Endodermal cell (in vitro differentiated cells): ENCODE measurements at regions not wholly inside any gene's neighbourhood (a gene's known extent, or its start where the extent isn't known, plus 50 kb on each side); places are given as distances from the start of the nearest gene placed in this dataset.
A peak's percentile ranks its signal among the peaks of the same experiment; 100 is the strongest.

ENCODE experiments used
- DNase-seq: peaks from one replicate; pipeline ENCODE4 v3.0.0-alpha.2; 2017
- H3K27ac ChIP-seq: 2 replicates; pipeline ENCODE4 v1.5.1; 2013; ENCODE audit warnings: mild to moderate bottlenecking, low read depth, low read length, moderate library complexity
- H3K27me3 ChIP-seq: 2 replicates; pipeline ENCODE4 v1.6.1; 2013; ENCODE audit warnings: mild to moderate bottlenecking, low read length, moderate library complexity; ENCODE audit not compliant: insufficient read depth, control insufficient read depth, poor library complexity, severe bottlenecking
- H3K36me3 ChIP-seq: 2 replicates; pipeline ENCODE4 v1.7.0; 2013; ENCODE audit warnings: mild to moderate bottlenecking, low read length, moderate library complexity; ENCODE audit not compliant: control insufficient read depth, insufficient read depth
- H3K4me1 ChIP-seq: one replicate; pipeline ENCODE4 v1.7.0; 2013; ENCODE audit warnings: low read length; ENCODE audit not compliant: control insufficient read depth, insufficient read depth
- H3K4me3 ChIP-seq: 2 replicates; pipeline ENCODE4 v1.5.1; 2013; ENCODE audit warnings: mild to moderate bottlenecking, low read length, moderate library complexity
- H3K9ac ChIP-seq: 2 replicates; pipeline ENCODE4 v1.6.1; 2013; ENCODE audit warnings: mild to moderate bottlenecking, low read length, moderate library complexity; ENCODE audit not compliant: poor library complexity, severe bottlenecking; ENCODE audit errors: extremely low read depth
- H3K9me3 ChIP-seq: 2 replicates; pipeline ENCODE4 v1.6.1; 2013; ENCODE audit warnings: mild to moderate bottlenecking, low read length, moderate library complexity; ENCODE audit not compliant: control insufficient read depth
- H3K27ac Mint-ChIP-seq: 2 replicates; pipeline ENCODE4 v1.8.0; 2020; ENCODE audit warnings: mixed read lengths
- H3K27me3 Mint-ChIP-seq: 2 replicates; pipeline ENCODE4 v1.8.0; 2021; ENCODE audit warnings: mild to moderate bottlenecking, mixed read lengths; ENCODE audit not compliant: insufficient read depth
- H3K36me3 Mint-ChIP-seq: 2 replicates; pipeline ENCODE4 v1.8.0; 2020; ENCODE audit warnings: low read depth, mixed read lengths
- H3K4me1 Mint-ChIP-seq: 2 replicates; pipeline ENCODE4 v1.8.0; 2020; ENCODE audit warnings: mixed read lengths
- H3K4me3 Mint-ChIP-seq: 2 replicates; pipeline ENCODE4 v1.8.0; 2020; ENCODE audit warnings: mild to moderate bottlenecking, moderate library complexity, mixed read lengths
- H3K9me3 Mint-ChIP-seq: 2 replicates; pipeline ENCODE4 v1.8.0; 2020; ENCODE audit warnings: mild to moderate bottlenecking, mixed read lengths
- CTCF ChIP-seq: fragments of 200-600 bp; sonication (generic); conservative IDR thresholded peaks from 2 replicates; pipeline ENCODE4 v1.5.0; 2021; ENCODE audit warnings: antibody characterized with exemption, mild to moderate bottlenecking
- WGBS, 2 experiments: methylation state at CpG; one replicate each; pipeline versions ENCODE4 v1.1.5 to v1.1.7; 2013; ENCODE audit warnings: missing lambda C conversion rate in 2 of 2, mixed read lengths in 1 of 2; ENCODE audit not compliant: insufficient coverage in 1 of 2, insufficient read length in 1 of 2; 5-methylcytosine and 5-hydroxymethylcytosine counted together

- H3K4me1 ChIP-seq: peaks cover 10% of the 10 kb centered on the region
- H3K4me3 ChIP-seq: no peak overlapping the region
- Mint-ChIP-seq H3K4me3 (no peak overlapping the region), H3K36me3 (no peaks in the 10 kb centered on the region), H3K9me3 (no peaks in the 10 kb centered on the region), H3K27ac (no peak overlapping the region), H3K27me3 (no peaks in the 10 kb centered on the region), H3K4me1 (peaks cover 33% of the 10 kb centered on the region)
- 97 to 100% methylated on average over 5 to 6 of the region's 6 CpGs for WGBS, 2 experiments
- peaks cover 4% of the 10 kb centered on the region for H3K9me3 ChIP-seq
- DNase-seq: no peak
- TF ChIP-seq CTCF: no peak
- no peaks in the 10 kb centered on the region for H3K27me3 ChIP-seq
- no peaks in the 10 kb centered on the region for H3K36me3 ChIP-seq
- H3K9ac ChIP-seq: no peak overlapping the region
- H3K27ac ChIP-seq: no peak overlapping the region
These were observed 177.6 kb upstream of the ANKRD55 start for GRCh38 chr5:56410696-56411095.

DNA sequence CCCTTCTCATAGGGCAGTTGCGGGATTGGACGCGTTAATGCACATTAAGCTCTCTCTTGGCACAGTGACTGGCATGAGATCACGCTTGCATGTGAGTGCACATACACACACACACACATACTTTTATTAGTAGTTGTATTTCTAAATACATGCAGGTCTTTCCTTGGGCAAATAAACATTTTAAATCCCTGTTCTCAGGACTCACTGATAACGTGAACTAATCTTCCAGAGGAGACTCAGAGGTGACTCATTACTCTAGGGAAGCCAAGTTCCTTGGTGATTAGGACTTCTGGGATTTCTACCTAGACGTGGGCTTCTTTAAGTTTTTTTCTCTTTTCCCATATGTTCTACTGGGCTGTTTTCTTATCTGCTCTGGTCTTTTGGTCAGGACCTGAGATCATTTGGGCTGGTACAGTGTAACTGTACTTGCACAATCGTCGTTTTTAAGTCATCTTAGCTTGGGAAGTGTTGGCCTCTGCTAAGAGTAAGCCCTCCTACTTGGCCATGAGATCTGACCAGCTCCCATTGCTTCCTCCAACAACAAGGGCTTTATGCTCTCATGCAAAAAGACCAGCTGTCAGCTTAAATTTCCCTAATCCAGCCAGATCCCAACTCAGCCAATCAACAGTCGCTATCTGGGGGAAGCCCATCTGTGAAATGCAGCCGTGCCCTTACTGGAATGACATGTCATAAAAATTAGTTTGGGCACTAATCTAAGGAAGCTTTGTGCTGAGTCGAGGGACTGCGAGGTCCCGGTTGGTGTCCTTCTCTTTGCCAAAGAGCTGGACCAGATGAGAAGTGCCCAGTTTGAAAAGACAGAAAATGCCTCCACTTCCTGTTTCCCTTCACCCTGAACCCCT is 176.4 kb upstream of the ANKRD55 start:
- Mint-ChIP-seq H3K9me3 (no peaks in the 10 kb centered on the region), H3K36me3 (no peaks in the 10 kb centered on the region), H3K4me3 (no peak overlapping the region), H3K27me3 (no peaks in the 10 kb centered on the region), H3K27ac (peak overlapping the region; percentile 60), H3K4me1 (peaks cover 43% of the 10 kb centered on the region)
- no peak overlapping the region for H3K9ac ChIP-seq
- H3K9me3 ChIP-seq: no peaks in the 10 kb centered on the region
- no peaks in the 10 kb centered on the region for H3K36me3 ChIP-seq
- peaks cover 14% of the 10 kb centered on the region for H3K4me1 ChIP-seq
- DNase-seq: no peak
- no peaks in the 10 kb centered on the region for H3K27me3 ChIP-seq
- 82 to 84% methylated on average over 8 to 13 of the region's 13 CpGs for WGBS, 2 experiments
- no peak for TF ChIP-seq CTCF
- H3K4me3 ChIP-seq: no peak overlapping the region
- no peak overlapping the region for H3K27ac ChIP-seq

DNA sequence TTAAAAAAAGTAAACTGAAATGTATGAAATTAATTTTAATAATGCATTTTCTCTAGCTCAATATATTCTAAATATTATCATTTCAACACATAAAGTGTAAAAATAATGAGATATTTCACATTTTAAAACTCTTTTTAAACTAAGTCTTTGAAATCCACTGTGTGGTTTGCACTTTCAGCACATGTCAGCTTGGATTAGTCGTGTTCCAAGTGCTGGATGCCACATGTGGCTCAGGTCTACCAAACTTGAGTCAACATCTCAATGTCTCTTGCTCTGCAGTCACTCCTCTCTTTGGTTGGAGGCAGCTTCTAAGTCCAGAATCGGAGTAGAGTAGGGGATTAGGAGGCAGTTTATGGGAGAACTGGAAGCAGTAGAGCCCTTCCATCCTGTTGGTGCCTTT is 173.7 kb upstream of the ANKRD55 start:
- Mint-ChIP-seq H3K27ac (no peak overlapping the region), H3K4me3 (no peak overlapping the region), H3K36me3 (no peaks in the 10 kb centered on the region), H3K27me3 (no peaks in the 10 kb centered on the region), H3K4me1 (peaks cover 50% of the 10 kb centered on the region), H3K9me3 (no peaks in the 10 kb centered on the region)
- WGBS, 2 experiments: 82 to 92% methylated on average over 2 of the region's 2 CpGs
- Histone ChIP-seq H3K36me3 (no peaks in the 10 kb centered on the region), H3K27me3 (no peaks in the 10 kb centered on the region), H3K4me3 (no peak overlapping the region), H3K27ac (no peak overlapping the region), H3K4me1 (peaks cover 14% of the 10 kb centered on the region), H3K9ac (no peak overlapping the region), H3K9me3 (no peaks in the 10 kb centered on the region)
- TF ChIP-seq CTCF: no peak
- no peak for DNase-seq
